ENCODE measurements at regions not wholly inside any gene's neighbourhood (a gene's known extent, or its start where the extent isn't known, plus 50 kb on each side); places are given as distances from the start of the nearest gene placed in this dataset.

DNA sequence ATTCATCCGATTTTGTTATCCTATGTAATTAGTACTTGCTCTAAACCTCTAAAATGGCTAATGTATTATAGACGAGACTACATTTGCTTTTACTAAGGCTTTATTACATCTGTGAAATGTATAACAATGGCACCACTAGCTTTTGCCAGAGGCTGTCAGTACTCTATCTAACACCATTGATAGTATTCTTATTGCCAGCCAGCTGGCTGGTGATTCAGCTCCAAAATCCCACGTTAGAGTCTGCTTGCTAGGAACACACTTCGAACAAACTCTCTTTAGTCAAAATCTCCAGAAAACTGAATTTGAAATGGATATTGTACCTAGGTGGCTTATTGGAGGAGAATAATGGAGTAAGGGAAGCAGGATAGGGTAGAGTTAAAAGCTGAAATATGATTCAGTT, 839.2 kb downstream of the SLC6A15 start:
- no peak overlapping the region for H3K27ac ChIP-seq
- H3K4me1 ChIP-seq, result peaks cover 0 to 9% (median 0%) of the 10 kb centered on the region in 4 donors
- H3K4me3 ChIP-seq, result no peak overlapping the region
- DNase-seq, result no peak
- intact Hi-C loops (cut with DNase I), result no loop called here
- no peak for TF ChIP-seq POLR2A (IDR thresholded peaks at IDR 0.05)
- TF ChIP-seq, protein P1, sequence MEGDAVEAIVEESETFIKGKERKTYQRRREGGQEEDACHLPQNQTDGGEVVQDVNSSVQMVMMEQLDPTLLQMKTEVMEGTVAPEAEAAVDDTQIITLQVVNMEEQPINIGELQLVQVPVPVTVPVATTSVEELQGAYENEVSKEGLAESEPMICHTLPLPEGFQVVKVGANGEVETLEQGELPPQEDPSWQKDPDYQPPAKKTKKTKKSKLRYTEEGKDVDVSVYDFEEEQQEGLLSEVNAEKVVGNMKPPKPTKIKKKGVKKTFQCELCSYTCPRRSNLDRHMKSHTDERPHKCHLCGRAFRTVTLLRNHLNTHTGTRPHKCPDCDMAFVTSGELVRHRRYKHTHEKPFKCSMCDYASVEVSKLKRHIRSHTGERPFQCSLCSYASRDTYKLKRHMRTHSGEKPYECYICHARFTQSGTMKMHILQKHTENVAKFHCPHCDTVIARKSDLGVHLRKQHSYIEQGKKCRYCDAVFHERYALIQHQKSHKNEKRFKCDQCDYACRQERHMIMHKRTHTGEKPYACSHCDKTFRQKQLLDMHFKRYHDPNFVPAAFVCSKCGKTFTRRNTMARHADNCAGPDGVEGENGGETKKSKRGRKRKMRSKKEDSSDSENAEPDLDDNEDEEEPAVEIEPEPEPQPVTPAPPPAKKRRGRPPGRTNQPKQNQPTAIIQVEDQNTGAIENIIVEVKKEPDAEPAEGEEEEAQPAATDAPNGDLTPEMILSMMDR (IDR thresholded peaks at IDR 0.05), result no peak
- TF ChIP-seq POLR2AphosphoS5 (IDR thresholded peaks at IDR 0.05), result no peak
- TF ChIP-seq EP300 (IDR thresholded peaks at IDR 0.05), result no peak
- no peaks in the 10 kb centered on the region for H3K9me3 ChIP-seq
- no peaks in the 10 kb centered on the region for H3K27me3 ChIP-seq
- 71 to 83% methylated on average over 4 of the region's 4 CpGs for WGBS, 2 donors
- no peaks in the 10 kb centered on the region for H3K36me3 ChIP-seq

DNA sequence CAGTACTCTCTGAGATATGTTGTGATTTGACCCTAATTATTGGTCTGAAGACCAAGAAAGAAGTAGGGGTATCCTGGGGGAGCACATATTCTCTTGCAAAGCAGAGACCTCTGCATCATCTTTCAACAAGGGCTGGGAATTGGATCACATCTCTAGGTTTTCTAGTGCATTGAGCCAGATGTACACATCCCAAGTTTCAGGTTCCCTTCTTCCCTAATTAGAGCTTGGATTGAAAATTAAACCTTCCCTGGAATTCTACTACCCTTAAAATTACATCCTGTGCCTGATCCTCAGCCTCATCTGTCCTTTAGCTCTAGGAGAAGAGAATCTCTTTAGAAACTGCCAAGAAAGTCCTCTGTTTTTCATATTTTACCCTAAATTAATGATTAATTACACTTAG, 839.6 kb downstream of the SLC6A15 start:
- no peak overlapping the region for H3K4me3 ChIP-seq
- intact Hi-C loops (cut with DNase I), result no loop called here
- H3K27me3 ChIP-seq, result no peaks in the 10 kb centered on the region
- H3K9me3 ChIP-seq, result no peaks in the 10 kb centered on the region
- no peak for DNase-seq
- peaks cover 0 to 9% (median 0%) of the 10 kb centered on the region in 4 donors for H3K4me1 ChIP-seq
- no peaks in the 10 kb centered on the region for H3K36me3 ChIP-seq
- no peak overlapping the region for H3K27ac ChIP-seq
- TF ChIP-seq EP300 (IDR thresholded peaks at IDR 0.05) (no peak), POLR2AphosphoS5 (IDR thresholded peaks at IDR 0.05) (no peak), POLR2A (IDR thresholded peaks at IDR 0.05) (no peak)
- TF ChIP-seq, protein P1 (IDR thresholded peaks at IDR 0.05), result no peak

DNA sequence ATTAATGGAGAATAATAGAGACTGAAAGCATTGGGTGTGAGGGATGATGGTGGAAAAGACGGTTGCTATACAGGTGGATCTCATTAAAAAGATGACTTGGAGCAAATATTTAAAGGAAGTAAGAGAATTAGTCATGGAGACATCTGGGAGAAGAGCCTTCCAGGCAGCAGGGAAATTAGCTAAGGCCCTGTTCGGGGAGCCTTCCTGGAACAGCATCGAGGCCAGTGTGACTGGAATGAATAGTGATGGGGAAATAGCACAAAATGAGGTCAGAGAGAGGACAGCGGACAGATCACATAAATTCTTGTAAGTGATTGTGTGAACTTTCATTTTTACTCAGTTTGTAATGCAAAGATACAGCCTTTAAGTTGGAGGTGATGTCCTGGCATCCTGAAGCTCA, 842.3 kb downstream of the SLC6A15 start:
- no peak overlapping the region for H3K4me3 ChIP-seq
- H3K9me3 ChIP-seq, result no peaks in the 10 kb centered on the region
- intact Hi-C loops (cut with DNase I), result no loop called here
- peak; percentile 86 for DNase-seq
- H3K36me3 ChIP-seq, result no peaks in the 10 kb centered on the region
- 76 to 81% methylated on average over 4 of the region's 4 CpGs for WGBS, 2 donors
- peak overlapping the region in 2 of 4 donors; percentile 16 to 40 for H3K27ac ChIP-seq
- H3K27me3 ChIP-seq, result no peaks in the 10 kb centered on the region
- no peaks in the 10 kb centered on the region for H3K4me1 ChIP-seq
- TF ChIP-seq POLR2AphosphoS5 (IDR thresholded peaks at IDR 0.05) (peak; percentile 25 to 65 (median 45)), POLR2A (IDR thresholded peaks at IDR 0.05) (no peak)

DNA sequence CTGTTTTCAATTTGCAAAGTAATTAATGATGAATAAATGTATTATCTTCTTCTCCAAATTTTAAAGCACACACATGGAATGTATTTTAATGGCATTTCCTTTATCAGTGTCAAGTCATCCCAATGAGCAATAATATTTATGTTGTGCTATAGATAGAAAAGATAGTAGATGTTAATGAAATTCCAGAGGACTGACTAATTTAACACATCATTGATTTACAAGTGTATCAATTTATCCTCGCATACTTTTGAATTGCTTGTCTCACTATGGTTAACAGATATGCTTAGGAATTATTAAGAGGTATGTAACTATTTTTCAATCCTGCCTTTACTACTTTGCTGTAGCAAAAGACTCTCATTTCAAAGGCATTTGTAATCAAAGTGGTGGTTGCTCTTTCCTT, 842.9 kb downstream of the SLC6A15 start:
- Histone ChIP-seq H3K9me3 (no peaks in the 10 kb centered on the region), H3K4me3 (no peak overlapping the region), H3K4me1 (no peaks in the 10 kb centered on the region), H3K27me3 (no peaks in the 10 kb centered on the region), H3K36me3 (no peaks in the 10 kb centered on the region), H3K27ac (peak overlapping the region in 1 of 4 donors; percentile 8)
- TF ChIP-seq EP300 (IDR thresholded peaks at IDR 0.05) (no peak), POLR2A (IDR thresholded peaks at IDR 0.05) (no peak), POLR2AphosphoS5 (IDR thresholded peaks at IDR 0.05) (no peak)
- TF ChIP-seq, protein P1 (IDR thresholded peaks at IDR 0.05), result no peak
- intact Hi-C loops (cut with DNase I), result no loop called here
- WGBS, 2 donors, result 80 to 92% methylated on average over 1 of the region's 1 CpG
- no peak for DNase-seq

DNA sequence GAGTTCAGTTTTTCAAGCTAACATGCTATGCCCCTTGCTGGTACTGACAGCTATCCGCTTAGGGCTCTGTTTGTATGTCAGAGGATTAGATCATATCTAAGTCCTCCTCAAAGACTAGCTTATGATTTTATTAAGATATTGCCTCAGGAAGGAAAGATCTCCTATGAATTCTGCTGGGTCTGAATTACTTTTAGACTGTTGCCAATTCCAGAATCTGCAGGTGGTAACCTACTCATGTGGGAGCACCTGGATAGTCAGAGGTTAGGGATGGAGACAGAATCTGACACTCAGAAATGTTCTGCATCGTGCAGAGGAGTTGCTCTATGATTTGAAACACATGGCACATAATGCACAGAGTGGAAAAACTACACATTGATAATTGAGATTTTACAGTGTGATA, 843.4 kb downstream of the SLC6A15 start:
- intact Hi-C loops (cut with DNase I), result no loop called here
- Histone ChIP-seq H3K27me3 (no peaks in the 10 kb centered on the region), H3K36me3 (no peaks in the 10 kb centered on the region), H3K4me1 (no peaks in the 10 kb centered on the region), H3K27ac (peak overlapping the region in 1 of 4 donors; percentile 8), H3K4me3 (no peak overlapping the region), H3K9me3 (no peaks in the 10 kb centered on the region)
- no peak for TF ChIP-seq POLR2AphosphoS5 (IDR thresholded peaks at IDR 0.05)
- TF ChIP-seq, protein P1 (IDR thresholded peaks at IDR 0.05), result no peak
- no peak for TF ChIP-seq POLR2A (IDR thresholded peaks at IDR 0.05)
- TF ChIP-seq EP300 (IDR thresholded peaks at IDR 0.05), result no peak
- DNase-seq, result no peak
- WGBS, 2 donors, result 55 to 57% methylated on average over 2 of the region's 2 CpGs

All from sigmoid colon (tissue), 6 donors.